Stimulated activated CD4-positive, alpha-beta T cell treated with anti-CD3 and anti-CD28 coated beads, Interleukin-12 subunit alpha, Interleukin-12 subunit beta, amount 100 ng/mL, for 4 hours (primary cell): ENCODE measurements at regions not wholly inside any gene's neighbourhood (a gene's known extent, or its start where the extent isn't known, plus 50 kb on each side); places are given as distances from the start of the nearest gene placed in this dataset.

Source experiments
- DNase-seq: peaks from one replicate; pipeline ENCODE4 v3.0.0-alpha.2; 2020

DNA sequence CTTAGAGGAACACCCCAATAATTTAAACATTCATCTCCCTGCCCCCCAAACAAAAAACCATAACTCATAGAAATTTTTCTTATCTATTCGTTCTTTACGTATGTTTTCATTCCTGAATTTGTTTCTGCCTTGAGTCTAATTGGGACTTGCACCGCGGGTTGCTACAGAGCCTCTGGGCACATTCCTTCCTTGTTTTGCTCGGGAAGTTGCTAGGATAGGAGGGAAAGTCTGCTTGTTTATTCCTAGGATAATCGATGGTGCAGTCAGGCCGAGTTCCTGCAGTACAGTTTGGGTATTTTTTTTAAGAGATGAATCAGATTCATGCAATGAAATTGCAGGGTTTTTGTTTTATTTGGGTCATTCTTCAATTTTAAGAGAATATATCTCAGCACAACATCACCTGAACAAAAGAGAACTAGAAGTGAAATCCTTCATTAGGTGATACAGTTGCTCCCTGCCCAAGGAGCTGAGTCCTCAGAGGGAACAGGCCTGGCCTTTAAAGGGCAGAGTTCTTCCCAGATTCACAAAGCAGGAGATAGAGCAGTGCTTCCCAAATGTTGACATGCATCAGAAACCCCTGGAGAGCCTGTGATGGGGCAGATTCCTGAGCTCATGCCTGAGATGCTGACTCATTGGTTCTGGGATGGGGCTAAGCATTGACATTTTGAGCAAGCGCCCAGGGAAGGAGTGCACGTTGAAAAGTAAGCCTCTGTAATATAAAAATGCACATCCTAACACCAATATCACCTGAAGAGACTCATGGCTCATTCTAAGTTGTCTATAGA is 114.9 kb upstream of the FAM9B start:
- no peak for DNase-seq

- no peak for DNase-seq
These were observed 115.7 kb upstream of the FAM9B start for GRCh38 chrX:9149501-9150245.

DNA sequence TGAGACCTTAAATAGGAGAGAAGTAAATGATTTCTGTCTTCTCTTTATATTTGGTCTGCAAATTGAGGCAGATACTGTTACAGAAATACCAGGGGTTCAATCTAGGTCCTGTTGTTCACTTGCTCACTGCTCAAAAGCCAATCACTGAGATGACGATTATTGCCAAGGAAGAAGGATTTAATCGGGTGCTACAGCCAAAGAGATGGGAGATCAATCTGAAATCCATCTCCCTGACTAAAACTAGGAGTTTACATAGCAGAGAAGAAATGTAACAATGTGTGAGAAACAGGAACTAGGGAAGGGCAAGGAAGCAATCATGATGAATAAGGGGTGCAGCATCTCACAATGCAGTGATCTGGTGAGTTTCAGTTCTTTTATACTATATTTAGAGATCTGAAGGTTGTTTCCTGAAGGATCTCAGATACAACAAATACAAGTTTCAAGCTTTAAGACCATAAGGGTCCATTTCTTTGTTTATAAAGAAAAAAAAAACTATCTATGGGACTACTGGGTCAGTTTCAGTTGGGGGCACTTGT is 117.9 kb upstream of the FAM9B start:
- DNase-seq = no peak

GRCh38 chrX:9153300-9153699 is 119.4 kb upstream of the FAM9B start:
- DNase-seq = no peak

DNA sequence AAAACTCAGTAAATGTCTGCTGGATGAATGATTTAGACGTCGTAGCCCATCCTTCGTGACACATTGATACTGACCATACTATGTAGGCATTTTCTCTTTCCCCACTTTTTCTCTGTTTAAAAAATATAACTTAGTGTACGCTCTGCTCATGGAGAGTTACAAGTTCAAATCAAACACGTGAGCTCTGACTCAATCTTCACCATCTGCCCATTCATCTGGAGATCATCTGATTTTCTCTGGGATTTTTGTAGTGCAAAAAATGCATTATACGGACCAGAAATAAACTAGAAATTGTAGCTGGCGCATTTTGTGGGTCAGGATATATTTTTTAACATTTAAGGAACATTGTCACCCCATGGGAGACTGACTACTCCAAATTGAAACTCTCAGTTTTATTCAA is 124.7 kb upstream of the FAM9B start:
- DNase-seq = no peak

DNA sequence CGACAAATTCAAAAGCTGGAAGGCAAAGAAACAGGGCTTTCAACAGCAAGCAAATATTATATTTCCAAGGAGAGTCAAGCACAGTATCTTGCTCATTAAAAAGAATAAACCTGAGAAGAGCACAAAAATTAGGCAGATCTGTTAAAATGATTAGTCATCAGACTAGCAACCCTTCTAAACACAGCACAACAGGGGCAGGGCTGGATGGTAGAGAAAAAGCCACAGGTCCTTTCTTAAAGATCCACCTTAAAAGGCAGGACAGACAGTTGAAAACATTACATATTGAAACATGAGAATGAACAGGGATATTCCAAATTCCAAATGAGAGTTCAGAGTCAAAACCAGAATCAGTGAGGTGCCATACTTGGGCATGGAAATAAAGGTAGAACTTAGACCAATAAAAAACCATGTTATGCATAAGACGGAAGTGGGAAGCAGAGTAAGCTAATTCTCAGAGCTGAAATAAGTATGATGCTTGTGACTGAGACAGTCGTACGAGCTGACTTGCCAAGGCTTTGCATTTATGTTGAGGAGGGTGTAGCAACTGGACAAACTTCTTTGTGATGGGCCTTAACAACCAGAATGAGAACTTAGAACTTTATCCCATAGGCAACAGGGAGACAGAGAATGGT is 126.9 kb upstream of the FAM9B start:
- no peak for DNase-seq

- DNase-seq = no peak
These were observed 128.8 kb upstream of the FAM9B start for GRCh38 chrX:9162698-9163097.

- no peak for DNase-seq
These were observed 129.3 kb upstream of the FAM9B start for GRCh38 chrX:9163214-9163709.

DNA sequence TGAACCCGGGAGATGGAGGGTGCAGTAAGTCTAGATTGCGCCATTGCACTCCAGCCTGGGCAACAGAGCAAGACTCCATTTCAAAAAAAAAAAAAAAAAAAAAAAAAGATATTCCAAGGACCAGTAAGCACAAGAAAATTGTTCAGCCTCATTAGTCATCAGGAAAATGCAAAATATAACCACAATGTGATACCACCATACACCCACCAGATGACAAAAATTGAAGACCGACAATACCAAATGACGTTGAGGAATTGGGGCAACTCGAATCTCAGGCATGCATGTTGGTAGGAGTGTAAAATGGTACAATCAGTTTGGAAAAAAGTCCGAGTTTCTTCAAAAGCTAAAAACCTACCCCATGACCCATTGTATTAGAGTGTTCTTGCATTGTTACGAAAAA is 130.2 kb upstream of the FAM9B start:
- DNase-seq = no peak

DNA sequence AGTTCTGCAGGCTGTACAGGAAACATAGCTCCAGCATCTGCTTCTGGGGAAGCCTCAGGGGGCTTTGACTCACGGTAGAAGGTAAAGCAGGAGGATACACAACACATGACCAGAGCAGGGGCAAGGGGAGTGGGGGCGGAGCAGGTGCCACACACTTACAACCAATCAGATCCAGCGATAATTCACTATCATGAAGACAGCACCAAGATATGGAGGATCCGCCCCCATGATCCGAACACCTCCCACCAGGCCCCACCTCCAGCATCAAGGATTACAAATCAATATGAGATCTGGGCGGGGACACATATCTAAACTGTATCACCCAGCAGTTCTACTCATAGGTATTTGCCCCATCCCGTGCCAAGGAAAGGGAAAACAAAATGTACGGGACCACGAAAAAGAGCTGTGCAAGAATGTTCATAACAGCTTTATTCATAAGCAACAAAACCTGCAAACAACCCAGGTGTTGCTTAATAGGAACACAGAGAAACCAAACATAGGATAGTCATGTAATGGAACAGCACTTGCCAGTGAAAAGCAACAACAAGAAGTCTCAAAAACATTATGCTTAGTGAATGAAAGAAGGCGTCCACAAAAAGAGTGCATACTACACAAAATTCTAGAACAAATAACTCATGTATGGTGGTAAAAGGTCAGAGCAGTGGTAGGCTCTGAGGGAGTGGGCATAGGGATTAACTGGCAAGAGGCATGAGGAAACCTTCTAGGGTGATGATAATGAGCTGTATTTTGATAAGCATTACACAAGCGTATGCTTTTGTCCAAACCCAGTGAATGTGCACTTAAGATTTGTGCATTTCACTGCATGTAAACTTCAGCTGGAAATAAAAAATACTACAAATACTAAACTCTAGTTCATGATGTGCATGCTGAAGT is 130.9 kb upstream of the FAM9B start:
- DNase-seq = no peak

DNA sequence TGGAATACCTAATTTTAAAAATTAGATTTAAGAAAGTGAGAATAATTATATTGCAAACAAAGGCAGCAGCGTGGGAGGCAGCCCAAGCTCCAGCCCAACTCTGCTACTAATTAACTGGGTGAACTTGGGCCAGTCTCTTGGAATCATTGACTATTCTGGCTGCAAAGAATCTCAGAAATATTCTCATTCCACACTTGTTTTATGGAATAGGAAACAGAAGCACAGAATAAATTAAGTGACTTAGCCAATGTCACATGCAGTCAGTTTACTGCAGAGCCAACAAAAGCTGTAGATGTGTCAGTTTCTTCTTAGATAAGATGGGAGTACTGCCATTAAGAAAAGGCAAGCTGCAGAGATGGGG is 132.6 kb upstream of the FAM9B start:
- DNase-seq = no peak

DNA sequence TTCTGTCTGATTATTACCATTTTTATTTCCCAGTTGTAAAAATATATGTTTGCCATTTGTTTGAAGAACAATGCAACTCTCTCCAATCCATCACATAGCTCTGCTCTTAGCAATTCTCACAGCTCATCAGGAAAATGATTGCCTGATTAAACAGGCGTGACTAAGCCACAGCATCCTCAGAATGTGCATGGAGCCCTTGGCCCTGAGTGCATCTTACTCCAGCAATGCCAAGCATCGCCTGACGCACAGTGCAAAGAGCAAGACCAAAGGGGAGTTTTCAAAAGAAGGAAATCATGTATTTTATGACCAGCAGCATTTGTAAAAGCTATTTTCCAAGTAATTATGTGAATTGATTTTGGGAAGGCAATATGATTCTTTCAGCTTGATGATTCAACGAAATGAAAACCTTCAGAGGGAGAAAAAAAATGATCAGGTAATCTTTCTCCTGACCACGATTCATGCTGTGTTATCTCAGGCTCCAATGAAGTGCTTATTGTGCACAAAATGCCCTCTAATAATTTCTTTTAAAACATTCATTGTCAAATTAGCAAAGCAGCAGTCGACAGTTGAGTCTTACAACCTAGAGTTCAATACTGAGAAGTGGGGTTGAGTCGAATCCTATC is 138.0 kb upstream of the FAM9B start:
- DNase-seq = no peak

- no peak for DNase-seq
These were observed 138.5 kb upstream of the FAM9B start for GRCh38 chrX:9172464-9172850.

- DNase-seq = no peak
These were observed 146.7 kb upstream of the FAM9B start for GRCh38 chrX:9180623-9181022.

DNA sequence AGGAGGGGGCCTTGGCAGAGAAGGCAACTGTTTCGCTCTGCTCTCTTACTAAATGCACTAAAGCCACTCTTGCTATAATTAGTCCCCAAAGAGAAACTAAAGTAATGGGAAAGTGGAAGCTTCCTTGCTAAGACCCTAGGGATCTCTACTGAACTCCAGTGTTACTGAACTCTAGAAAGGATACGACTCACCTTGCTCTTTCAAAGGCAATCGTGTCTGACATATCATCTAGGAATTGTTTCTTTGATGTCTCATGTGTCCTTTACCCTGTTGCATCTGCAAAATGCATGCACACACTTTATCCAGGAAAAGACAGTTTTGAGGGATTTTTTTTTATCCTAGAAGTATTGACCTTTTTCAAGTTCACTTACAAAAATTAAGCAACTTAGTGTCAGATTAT is 148.1 kb upstream of the FAM9B start:
- DNase-seq = no peak

GRCh38 chrX:9183481-9183880 is 149.6 kb upstream of the FAM9B start:
- no peak for DNase-seq

DNA sequence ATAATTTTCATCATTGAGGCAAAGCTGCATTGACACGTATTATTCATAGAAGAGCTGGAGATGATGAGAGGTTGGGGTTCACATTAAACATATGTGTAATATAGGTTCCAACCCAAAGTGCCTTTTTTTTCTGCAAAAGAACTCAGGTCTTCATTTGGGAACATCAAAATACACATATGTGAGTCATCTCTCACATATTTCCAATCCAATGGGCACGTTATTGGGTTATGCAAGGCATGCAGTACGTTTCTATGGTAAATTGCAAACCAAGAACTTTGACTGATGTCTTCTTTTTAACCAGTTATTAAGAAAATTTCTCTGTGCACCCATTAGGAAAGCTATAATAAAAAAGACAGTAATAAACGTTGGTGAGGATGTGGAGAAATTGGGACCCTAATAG is 150.3 kb upstream of the FAM9B start:
- no peak for DNase-seq

- DNase-seq = no peak
These were observed 154.2 kb upstream of the FAM9B start for GRCh38 chrX:9188117-9188516.

DNA sequence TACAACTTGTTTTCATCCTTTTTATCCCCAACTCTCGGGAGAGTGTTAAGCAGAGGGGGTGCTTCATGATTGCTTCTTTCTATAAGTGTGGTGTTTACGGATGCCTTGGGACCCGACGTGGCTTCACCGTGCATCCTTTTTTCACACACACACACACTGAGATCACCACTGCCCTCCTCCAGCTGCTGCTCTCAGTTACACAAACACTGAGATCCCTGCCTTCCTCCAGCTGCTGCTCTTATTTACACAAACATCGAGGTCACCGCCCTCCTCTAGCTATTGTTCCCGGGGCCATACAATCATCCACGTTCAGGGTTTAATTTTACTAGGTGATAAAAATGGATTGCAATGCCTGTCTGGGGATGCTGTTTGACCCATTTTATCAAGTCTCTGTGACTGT is 155.4 kb upstream of the FAM9B start:
- no peak for DNase-seq

DNA sequence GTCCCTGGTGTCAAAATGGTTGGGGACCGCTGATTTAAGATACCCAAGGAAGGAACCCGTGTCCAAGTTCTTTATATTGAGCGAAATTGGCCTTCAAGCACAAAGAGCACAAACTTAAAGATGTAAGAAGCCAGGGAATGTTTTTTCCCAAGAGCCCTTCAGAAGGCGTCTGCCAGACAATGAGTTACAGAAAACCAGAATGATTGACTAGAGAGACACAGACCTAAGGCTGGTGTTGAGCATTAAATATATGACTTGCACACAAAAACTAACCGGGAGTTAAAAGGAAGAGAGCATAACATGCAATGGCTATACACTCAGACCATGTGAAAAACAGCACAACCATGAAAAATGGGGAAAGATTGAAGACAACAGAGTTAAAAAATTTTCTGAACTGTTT is 157.5 kb upstream of the FAM9B start:
- DNase-seq = no peak

DNA sequence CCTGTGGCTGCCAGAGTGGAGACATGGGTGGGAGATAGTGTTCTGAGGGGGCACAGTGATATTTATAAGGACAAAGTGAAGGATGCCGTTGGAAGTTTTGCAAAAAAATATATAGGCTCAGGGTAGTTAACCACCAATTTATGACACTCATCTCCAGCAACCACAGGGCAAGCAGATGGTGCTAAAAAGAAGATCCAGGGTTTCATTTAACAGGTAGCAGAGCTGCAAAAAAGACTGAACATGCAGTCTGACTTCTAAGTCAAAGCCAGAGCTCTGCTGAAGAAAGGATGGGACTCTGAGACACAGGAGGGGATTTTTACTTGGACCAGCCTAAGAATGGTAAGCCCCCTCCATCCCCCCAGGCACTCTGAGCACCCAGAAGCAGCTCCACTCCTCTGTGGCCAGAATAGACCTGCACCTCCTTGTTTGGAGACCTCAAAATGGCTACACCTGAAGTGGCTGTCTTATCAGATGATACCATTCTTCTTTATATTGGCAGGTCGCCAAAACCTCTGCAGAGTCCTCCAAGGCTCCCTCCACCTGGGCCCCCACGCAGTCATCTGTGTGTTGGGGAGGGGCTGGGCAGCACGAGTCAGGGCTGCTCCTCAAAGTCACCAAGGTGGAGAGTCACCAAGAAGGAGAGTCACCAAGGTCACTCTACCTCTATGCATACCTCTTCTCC is 161.4 kb upstream of the FAM9B start:
- DNase-seq = no peak
